Epidermal melanocyte (primary cell): ENCODE measurements at regions not wholly inside any gene's neighbourhood (a gene's known extent, or its start where the extent isn't known, plus 50 kb on each side); places are given as distances from the start of the nearest gene placed in this dataset.

Experiments
- DNase-seq: peaks from one replicate; pipeline ENCODE4 v3.0.0; 2011; ENCODE audit warnings: low spot score; ENCODE audit not compliant: insufficient read length

GRCh38 chr6:112795316-112795715, 448.2 kb downstream of the RFPL4B start:
- peak; percentile 36 for DNase-seq

GRCh38 chr6:112796712-112797111, 449.6 kb downstream of the RFPL4B start:
- DNase-seq = no peak

- DNase-seq = no peak
Observed at GRCh38 chr6:112799889-112800288, 452.8 kb downstream of the RFPL4B start.

- no peak for DNase-seq
Observed at GRCh38 chr6:112800439-112800838, 453.3 kb downstream of the RFPL4B start.

GRCh38 chr6:112800916-112801315, 453.8 kb downstream of the RFPL4B start:
- DNase-seq = no peak

- no peak for DNase-seq
Observed at GRCh38 chr6:112801468-112802080, 454.4 kb downstream of the RFPL4B start.

GRCh38 chr6:112802144-112802543, 455.0 kb downstream of the RFPL4B start:
- peak; percentile 66 for DNase-seq

GRCh38 chr6:112804638-112805330, 457.7 kb downstream of the RFPL4B start:
- no peak for DNase-seq

GRCh38 chr6:112806163-112806865, 459.2 kb downstream of the RFPL4B start:
- no peak for DNase-seq

- DNase-seq = no peak
Observed at GRCh38 chr6:112821476-112821875, 474.3 kb downstream of the RFPL4B start.

- no peak for DNase-seq
Observed at GRCh38 chr6:112822769-112823168, 475.6 kb downstream of the RFPL4B start.

GRCh38 chr6:112827793-112828192, 480.7 kb downstream of the RFPL4B start:
- DNase-seq = no peak

GRCh38 chr6:112831022-112831421, 483.9 kb downstream of the RFPL4B start:
- no peak for DNase-seq

- no peak for DNase-seq
Observed at GRCh38 chr6:112833581-112834131, 486.5 kb downstream of the RFPL4B start.

- DNase-seq = no peak
Observed at GRCh38 chr6:112835078-112835477, 487.9 kb downstream of the RFPL4B start.

- peak; percentile 64 for DNase-seq
Observed at GRCh38 chr6:112839525-112839961, 492.4 kb downstream of the RFPL4B start.

GRCh38 chr6:112841553-112842329, 494.6 kb downstream of the RFPL4B start:
- no peak for DNase-seq

GRCh38 chr6:112842330-112842685, 495.2 kb downstream of the RFPL4B start:
- DNase-seq = no peak

GRCh38 chr6:112846681-112847080, 499.6 kb downstream of the RFPL4B start:
- DNase-seq = no peak

- no peak for DNase-seq
Observed at GRCh38 chr6:112851146-112851545, 504.0 kb downstream of the RFPL4B start.

GRCh38 chr6:112853162-112853561, 506.0 kb downstream of the RFPL4B start:
- no peak for DNase-seq
